ENCODE measurements at regions not wholly inside any gene's neighbourhood (a gene's known extent, or its start where the extent isn't known, plus 50 kb on each side); places are given as distances from the start of the nearest gene placed in this dataset.

DNA sequence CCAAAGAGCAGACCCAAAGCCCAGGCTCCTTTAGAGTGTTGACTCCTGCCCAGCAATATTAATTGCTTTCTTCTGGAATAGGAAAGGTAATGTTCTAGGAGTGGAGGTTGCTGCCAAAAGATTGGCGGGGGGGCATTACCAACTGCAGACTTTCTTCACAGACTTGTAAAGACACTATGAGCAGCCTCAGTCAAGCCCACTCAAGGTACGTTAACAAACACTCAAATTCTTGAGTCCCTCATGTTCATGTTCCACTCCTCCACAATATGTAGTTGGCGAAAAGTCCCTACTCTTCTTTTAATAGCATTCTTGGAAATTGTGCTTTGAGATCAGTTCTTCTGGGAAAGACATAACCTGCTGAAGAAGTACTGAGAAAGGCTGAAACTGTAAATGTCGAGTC is 409.2 kb upstream of the KIF2A start:
- no peaks in the 10 kb centered on the region for H3K36me3 ChIP-seq (ENCODE audit: control insufficient read depth, insufficient read depth, low read length)
- peaks cover 7% of the 10 kb centered on the region for H3K9me3 ChIP-seq (ENCODE audit: control insufficient read depth, low read length)
- 60 to 100% methylated on average over 1 to 2 of the region's 4 CpGs for WGBS, 2 experiments (ENCODE audit: insufficient coverage in 2 of 2)
- H3K27ac ChIP-seq (ENCODE audit: low read depth, low read length, severe bottlenecking) = no peak overlapping the region
- no peak overlapping the region for H3K4me3 ChIP-seq (ENCODE audit: extremely low read depth, insufficient read depth, low read length, poor library complexity, severe bottlenecking)
- no peaks in the 10 kb centered on the region for H3K4me1 ChIP-seq (ENCODE audit: control insufficient read depth, insufficient read depth, low read length, poor library complexity, severe bottlenecking)

DNA sequence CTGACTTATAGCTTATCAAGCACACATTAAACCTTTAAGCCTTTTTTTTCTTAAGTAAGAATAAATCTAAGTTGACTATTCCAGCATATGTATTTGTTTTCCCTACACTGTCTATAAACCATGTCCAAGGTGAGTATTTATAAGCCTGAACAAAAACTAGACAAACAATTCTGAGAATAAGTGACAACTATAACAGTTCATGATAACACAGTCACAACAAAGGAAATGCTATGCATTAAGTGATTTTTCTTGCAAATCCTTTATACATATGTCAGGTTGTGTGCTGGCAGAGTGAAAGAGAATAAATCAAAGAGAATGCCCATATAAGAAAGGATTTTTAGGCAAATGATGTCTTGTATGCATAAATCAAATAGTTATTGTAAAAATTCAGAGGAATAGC is 408.8 kb upstream of the KIF2A start:
- Histone ChIP-seq H3K27ac (ENCODE audit: low read depth, low read length, severe bottlenecking) (no peak overlapping the region), H3K9me3 (ENCODE audit: control insufficient read depth, low read length) (peaks cover 7% of the 10 kb centered on the region), H3K4me1 (ENCODE audit: control insufficient read depth, insufficient read depth, low read length, poor library complexity, severe bottlenecking) (no peaks in the 10 kb centered on the region), H3K36me3 (ENCODE audit: control insufficient read depth, insufficient read depth, low read length) (no peaks in the 10 kb centered on the region), H3K4me3 (ENCODE audit: extremely low read depth, insufficient read depth, low read length, poor library complexity, severe bottlenecking) (no peak overlapping the region)

DNA sequence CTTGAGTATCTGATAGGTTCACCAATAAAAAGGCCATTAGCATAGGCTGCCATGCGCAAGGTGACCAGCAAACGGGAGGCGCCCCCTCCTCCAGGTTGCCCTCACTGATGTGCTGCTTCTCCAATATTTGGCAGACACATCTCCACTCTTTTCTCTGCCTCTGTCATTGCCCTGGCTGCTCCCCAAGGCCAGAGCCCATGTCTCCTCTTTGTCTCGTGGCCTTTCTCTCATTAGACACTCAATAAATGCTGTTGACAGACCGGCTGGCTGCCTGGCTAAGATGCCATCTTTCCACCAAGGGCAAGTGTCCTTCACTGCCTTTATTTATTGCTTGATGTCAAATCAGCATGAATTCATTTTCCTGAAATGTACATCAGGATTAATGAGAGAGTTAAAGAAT is 404.0 kb upstream of the KIF2A start:
- no peaks in the 10 kb centered on the region for H3K4me1 ChIP-seq (ENCODE audit: control insufficient read depth, insufficient read depth, low read length, poor library complexity, severe bottlenecking)
- H3K36me3 ChIP-seq (ENCODE audit: control insufficient read depth, insufficient read depth, low read length) = no peaks in the 10 kb centered on the region
- 76 to 94% methylated on average over 4 of the region's 5 CpGs for WGBS, 2 experiments (ENCODE audit: insufficient coverage in 2 of 2)
- H3K27ac ChIP-seq (ENCODE audit: low read depth, low read length, severe bottlenecking) = no peak overlapping the region
- H3K4me3 ChIP-seq (ENCODE audit: extremely low read depth, insufficient read depth, low read length, poor library complexity, severe bottlenecking) = no peak overlapping the region
- no peaks in the 10 kb centered on the region for H3K9me3 ChIP-seq (ENCODE audit: control insufficient read depth, low read length)

GRCh38 chr5:61904730-61905129 is 401.3 kb upstream of the KIF2A start:
- Histone ChIP-seq H3K36me3 (ENCODE audit: control insufficient read depth, insufficient read depth, low read length) (no peaks in the 10 kb centered on the region), H3K4me1 (ENCODE audit: control insufficient read depth, insufficient read depth, low read length, poor library complexity, severe bottlenecking) (no peaks in the 10 kb centered on the region), H3K4me3 (ENCODE audit: extremely low read depth, insufficient read depth, low read length, poor library complexity, severe bottlenecking) (no peak overlapping the region), H3K9me3 (ENCODE audit: control insufficient read depth, low read length) (no peaks in the 10 kb centered on the region), H3K27ac (ENCODE audit: low read depth, low read length, severe bottlenecking) (no peak overlapping the region)
- 77 to 100% methylated on average over 1 of the region's 1 CpG for WGBS, 2 experiments (ENCODE audit: insufficient coverage in 2 of 2)

DNA sequence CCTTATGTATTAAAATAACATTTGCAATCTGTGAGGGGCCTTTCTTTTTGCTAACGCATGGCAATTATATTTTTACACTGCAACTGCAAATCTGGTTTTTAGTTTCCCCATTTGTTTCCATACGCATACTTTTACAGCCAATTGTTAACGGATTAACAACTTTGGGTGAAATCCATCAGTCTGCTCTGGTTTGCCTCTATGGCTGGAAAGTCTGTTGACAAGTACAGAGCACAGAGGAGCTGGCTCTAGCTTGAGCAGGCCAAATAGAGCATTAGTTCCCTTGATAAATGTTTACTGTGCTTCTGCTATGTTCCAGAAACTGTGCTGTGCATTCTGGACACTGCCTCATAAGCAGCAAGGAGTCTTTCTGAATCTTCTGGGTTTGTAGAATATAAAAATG is 400.4 kb upstream of the KIF2A start:
- Histone ChIP-seq H3K4me3 (ENCODE audit: extremely low read depth, insufficient read depth, low read length, poor library complexity, severe bottlenecking) (no peak overlapping the region), H3K9me3 (ENCODE audit: control insufficient read depth, low read length) (no peaks in the 10 kb centered on the region), H3K36me3 (ENCODE audit: control insufficient read depth, insufficient read depth, low read length) (no peaks in the 10 kb centered on the region), H3K27ac (ENCODE audit: low read depth, low read length, severe bottlenecking) (no peak overlapping the region), H3K4me1 (ENCODE audit: control insufficient read depth, insufficient read depth, low read length, poor library complexity, severe bottlenecking) (no peaks in the 10 kb centered on the region)
- 90 to 100% methylated on average over 2 to 3 of the region's 3 CpGs for WGBS, 2 experiments (ENCODE audit: insufficient coverage in 2 of 2)

DNA sequence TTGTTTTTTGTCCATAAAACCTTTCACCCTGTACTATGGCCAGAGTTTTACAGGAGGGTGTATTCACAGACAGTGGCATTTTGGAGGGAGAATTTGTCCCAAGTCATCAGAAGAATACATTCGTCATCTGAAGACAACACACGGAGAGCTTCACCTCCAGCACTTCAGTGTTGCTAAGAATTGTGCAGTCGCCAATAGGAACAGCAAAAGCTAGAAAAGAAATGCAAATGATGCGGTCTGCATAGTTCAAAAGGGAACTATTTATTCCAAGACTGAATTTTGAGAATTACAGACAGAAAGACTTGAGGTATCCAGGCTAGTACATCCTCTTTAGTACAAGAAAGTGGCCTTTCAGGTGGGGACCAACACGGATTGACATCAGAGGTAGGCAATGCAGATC is 399.2 kb upstream of the KIF2A start:
- no peaks in the 10 kb centered on the region for H3K9me3 ChIP-seq (ENCODE audit: control insufficient read depth, low read length)
- WGBS, 2 experiments (ENCODE audit: insufficient coverage in 2 of 2) = 83 to 88% methylated on average over 4 to 5 of the region's 5 CpGs

DNA sequence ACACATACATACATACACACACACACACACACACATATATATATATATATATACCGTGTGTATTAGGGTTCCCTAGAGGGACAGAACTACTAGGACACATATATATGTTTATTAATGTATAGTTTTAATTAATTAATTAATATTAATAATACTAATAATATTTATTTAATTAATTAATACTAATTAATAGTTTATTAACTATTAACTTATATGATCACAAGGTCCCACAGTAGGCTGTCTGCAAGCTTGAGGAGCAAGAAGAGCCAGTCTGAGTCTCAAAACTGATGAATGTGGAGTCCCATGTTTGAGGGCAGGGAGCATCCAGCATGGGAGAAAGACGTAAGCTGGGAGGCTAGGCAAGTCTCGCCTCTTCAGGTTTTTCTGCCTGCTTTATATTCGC is 398.0 kb upstream of the KIF2A start:
- 83 to 88% methylated on average over 3 of the region's 4 CpGs for WGBS, 2 experiments (ENCODE audit: insufficient coverage in 2 of 2)
- Histone ChIP-seq H3K4me1 (ENCODE audit: control insufficient read depth, insufficient read depth, low read length, poor library complexity, severe bottlenecking) (no peaks in the 10 kb centered on the region), H3K9me3 (ENCODE audit: control insufficient read depth, low read length) (peaks cover 4% of the 10 kb centered on the region), H3K4me3 (ENCODE audit: extremely low read depth, insufficient read depth, low read length, poor library complexity, severe bottlenecking) (no peak overlapping the region), H3K36me3 (ENCODE audit: control insufficient read depth, insufficient read depth, low read length) (no peaks in the 10 kb centered on the region), H3K27ac (ENCODE audit: low read depth, low read length, severe bottlenecking) (no peak overlapping the region)

More for the DNA sequence above, 399.2 kb upstream of the KIF2A start:
- H3K36me3 ChIP-seq (ENCODE audit: control insufficient read depth, insufficient read depth, low read length) = no peaks in the 10 kb centered on the region
- H3K27ac ChIP-seq (ENCODE audit: low read depth, low read length, severe bottlenecking) = no peak overlapping the region
- no peak overlapping the region for H3K4me3 ChIP-seq (ENCODE audit: extremely low read depth, insufficient read depth, low read length, poor library complexity, severe bottlenecking)
- no peaks in the 10 kb centered on the region for H3K4me1 ChIP-seq (ENCODE audit: control insufficient read depth, insufficient read depth, low read length, poor library complexity, severe bottlenecking)

GRCh38 chr5:61910771-61911170 is 395.2 kb upstream of the KIF2A start:
- H3K4me3 ChIP-seq (ENCODE audit: extremely low read depth, insufficient read depth, low read length, poor library complexity, severe bottlenecking) = no peak overlapping the region
- WGBS, 2 experiments (ENCODE audit: insufficient coverage in 2 of 2) = 56 to 90% methylated on average over 1 to 2 of the region's 2 CpGs
- H3K4me1 ChIP-seq (ENCODE audit: control insufficient read depth, insufficient read depth, low read length, poor library complexity, severe bottlenecking) = no peaks in the 10 kb centered on the region
- no peak overlapping the region for H3K27ac ChIP-seq (ENCODE audit: low read depth, low read length, severe bottlenecking)
- peaks cover 4% of the 10 kb centered on the region for H3K9me3 ChIP-seq (ENCODE audit: control insufficient read depth, low read length)
- no peaks in the 10 kb centered on the region for H3K36me3 ChIP-seq (ENCODE audit: control insufficient read depth, insufficient read depth, low read length)

DNA sequence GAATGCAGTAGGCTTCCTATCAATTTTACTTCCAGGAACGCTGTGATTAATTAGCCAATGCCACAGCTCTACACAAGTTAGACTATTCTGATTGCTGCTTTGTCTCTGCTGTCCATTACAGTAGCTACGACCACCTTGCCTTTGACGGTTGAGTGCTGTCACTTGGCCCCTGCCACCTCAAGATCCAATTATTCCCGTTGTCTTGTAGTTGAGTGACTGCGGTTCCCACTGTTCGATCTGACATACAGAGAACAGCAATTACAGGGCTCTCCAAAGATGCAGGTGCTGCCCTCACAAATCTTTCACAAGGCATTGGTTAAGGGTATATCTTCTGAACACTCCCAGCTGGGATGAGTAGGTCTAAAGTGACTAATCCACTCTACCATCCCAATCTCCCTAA is 393.4 kb upstream of the KIF2A start:
- H3K36me3 ChIP-seq (ENCODE audit: control insufficient read depth, insufficient read depth, low read length) = no peaks in the 10 kb centered on the region
- no peaks in the 10 kb centered on the region for H3K4me1 ChIP-seq (ENCODE audit: control insufficient read depth, insufficient read depth, low read length, poor library complexity, severe bottlenecking)
- 92 to 94% methylated on average over 4 to 6 of the region's 6 CpGs for WGBS, 2 experiments (ENCODE audit: insufficient coverage in 2 of 2)
- H3K27ac ChIP-seq (ENCODE audit: low read depth, low read length, severe bottlenecking) = no peak overlapping the region
- peaks cover 4% of the 10 kb centered on the region for H3K9me3 ChIP-seq (ENCODE audit: control insufficient read depth, low read length)
- H3K4me3 ChIP-seq (ENCODE audit: extremely low read depth, insufficient read depth, low read length, poor library complexity, severe bottlenecking) = no peak overlapping the region

GRCh38 chr5:61915646-61916045 is 390.4 kb upstream of the KIF2A start:
- 93 to 100% methylated on average over 1 to 3 of the region's 4 CpGs for WGBS, 2 experiments (ENCODE audit: insufficient coverage in 2 of 2)
- no peaks in the 10 kb centered on the region for H3K36me3 ChIP-seq (ENCODE audit: control insufficient read depth, insufficient read depth, low read length)
- H3K9me3 ChIP-seq (ENCODE audit: control insufficient read depth, low read length) = peaks cover 4% of the 10 kb centered on the region
- no peak overlapping the region for H3K27ac ChIP-seq (ENCODE audit: low read depth, low read length, severe bottlenecking)
- H3K4me1 ChIP-seq (ENCODE audit: control insufficient read depth, insufficient read depth, low read length, poor library complexity, severe bottlenecking) = no peaks in the 10 kb centered on the region
- H3K4me3 ChIP-seq (ENCODE audit: extremely low read depth, insufficient read depth, low read length, poor library complexity, severe bottlenecking) = no peak overlapping the region

GRCh38 chr5:61916621-61917620 is 389.1 kb upstream of the KIF2A start:
- peaks cover 4% of the 10 kb centered on the region for H3K9me3 ChIP-seq (ENCODE audit: control insufficient read depth, low read length)
- H3K36me3 ChIP-seq (ENCODE audit: control insufficient read depth, insufficient read depth, low read length) = no peaks in the 10 kb centered on the region
- H3K4me1 ChIP-seq (ENCODE audit: control insufficient read depth, insufficient read depth, low read length, poor library complexity, severe bottlenecking) = no peaks in the 10 kb centered on the region
- 93 to 97% methylated on average over 3 to 4 of the region's 4 CpGs for WGBS, 2 experiments (ENCODE audit: insufficient coverage in 2 of 2)
- no peak overlapping the region for H3K4me3 ChIP-seq (ENCODE audit: extremely low read depth, insufficient read depth, low read length, poor library complexity, severe bottlenecking)
- no peak overlapping the region for H3K27ac ChIP-seq (ENCODE audit: low read depth, low read length, severe bottlenecking)

Measured in mesodermal cell (in vitro differentiated cells).